GM12865 (cell line): ENCODE measurements at regions not wholly inside any gene's neighbourhood (a gene's known extent, or its start where the extent isn't known, plus 50 kb on each side); places are given as distances from the start of the nearest gene placed in this dataset.

Source experiments
- DNase-seq: peaks from one replicate; pipeline ENCODE4 v3.0.0; 2010; ENCODE audit warnings: low read depth
- H3K4me3 ChIP-seq: 2 replicates; pipeline ENCODE4 v1.5.1; 2011; ENCODE audit warnings: mild to moderate bottlenecking, low read depth, low read length, control low read depth
- CTCF ChIP-seq: IDR thresholded peaks from 2 replicates; pipeline ENCODE4 v1.5.1; 2011; ENCODE audit warnings: low read length, control low read depth, low read depth, inconsistent platforms; ENCODE audit not compliant: insufficient read depth; ENCODE audit errors: missing control alignments

DNA sequence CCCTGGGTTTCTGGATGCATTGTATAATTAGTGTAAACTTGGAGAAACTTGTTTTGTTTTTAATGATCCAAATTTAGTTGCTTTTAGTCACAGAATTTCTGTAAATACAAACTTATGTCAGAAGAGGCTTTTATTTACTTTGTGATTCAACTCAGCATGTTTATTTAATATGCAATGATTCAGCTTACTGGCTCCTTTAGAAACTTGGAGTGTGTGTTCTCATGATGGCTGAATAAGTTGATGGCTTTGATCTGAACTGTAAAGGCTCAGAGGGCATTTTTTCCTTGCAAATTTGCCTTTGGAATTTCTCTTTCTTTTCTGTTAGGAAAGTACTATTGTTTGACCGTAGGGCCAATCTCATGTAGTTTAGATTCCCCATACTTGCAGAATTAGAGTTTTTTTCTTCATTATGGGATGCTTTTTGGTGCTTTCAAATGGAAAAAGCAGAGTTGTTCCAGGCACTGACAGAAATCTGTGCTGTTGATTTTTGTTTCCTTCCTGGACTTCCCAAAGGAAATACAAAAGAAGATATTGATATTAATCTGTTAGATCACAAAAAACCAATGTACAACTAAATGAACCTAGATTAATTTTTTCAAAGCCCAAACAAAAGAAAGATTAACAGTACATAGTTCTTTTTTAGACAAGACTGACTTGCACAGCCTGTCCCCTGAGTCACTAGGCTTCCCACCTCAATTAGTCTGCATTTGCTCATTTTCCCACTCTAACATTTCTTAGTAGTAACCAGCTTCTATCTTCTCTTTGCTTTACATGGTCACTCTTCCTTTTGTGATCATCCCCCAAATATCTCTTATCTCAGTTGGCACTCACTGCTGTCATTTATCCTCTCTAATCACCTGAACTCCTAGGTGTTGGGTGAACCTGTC, 96.8 kb upstream of the AGR3 start:
- no peak for TF ChIP-seq CTCF
- DNase-seq, result no peak
- no peak overlapping the region for H3K4me3 ChIP-seq

- no peak for TF ChIP-seq CTCF
- no peak overlapping the region for H3K4me3 ChIP-seq
- no peak for DNase-seq
Measured at GRCh38 chr7:16980539-16980938, 98.8 kb upstream of the AGR3 start.

DNA sequence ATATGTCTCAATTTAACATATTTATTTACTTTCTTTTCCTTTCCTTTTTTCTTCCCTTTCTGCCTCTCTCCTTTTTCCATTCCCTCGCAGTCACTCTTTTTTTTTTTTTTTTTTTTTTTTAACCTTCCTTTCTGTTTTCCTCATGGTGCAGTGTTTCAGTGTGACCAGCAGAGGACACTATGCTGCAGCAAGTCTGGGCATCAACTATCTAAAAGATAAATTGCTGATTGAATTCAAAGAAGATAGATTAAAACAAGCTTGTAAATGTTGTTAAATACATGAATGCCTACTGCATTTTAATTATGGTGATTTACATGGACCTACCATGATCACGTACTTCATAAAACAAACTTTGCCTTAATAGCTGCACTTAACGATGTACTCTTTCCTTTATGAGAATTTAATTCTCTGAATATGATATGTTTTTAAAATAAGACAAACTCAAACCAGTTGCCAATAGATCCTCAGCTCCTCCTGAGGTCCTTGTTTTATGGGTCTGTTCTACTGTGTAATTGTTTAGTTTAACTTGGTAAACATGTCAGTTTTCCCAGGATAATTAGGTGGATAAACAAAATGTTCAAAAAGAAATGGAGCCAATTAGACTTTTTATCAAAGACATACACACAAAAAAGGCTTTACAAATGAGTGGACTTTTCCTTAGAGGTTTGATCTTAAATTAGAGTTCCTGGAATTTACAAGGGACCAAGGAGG, 101.0 kb upstream of the AGR3 start:
- peak; percentile 38 for DNase-seq
- H3K4me3 ChIP-seq, result no peak overlapping the region

DNA sequence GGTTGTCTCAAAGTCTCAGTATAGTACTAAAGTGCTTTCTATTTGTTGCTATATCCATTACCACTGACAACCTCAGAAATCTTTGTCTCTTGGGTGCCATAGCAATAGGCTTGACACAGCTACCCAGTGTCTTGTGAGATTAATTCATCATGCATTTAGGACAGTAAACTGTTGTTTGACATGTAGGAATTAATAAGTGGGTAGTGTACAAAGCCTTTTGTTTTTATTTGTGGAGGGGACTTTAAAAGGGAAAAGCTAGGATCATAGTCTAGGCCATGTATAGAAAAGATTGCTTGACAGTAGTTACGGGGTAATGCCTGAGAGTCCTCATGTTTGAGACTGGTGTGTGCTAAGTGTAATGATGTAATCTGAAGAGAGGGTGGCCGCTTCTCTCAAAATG, 102.6 kb upstream of the AGR3 start:
- no peak for TF ChIP-seq CTCF
- H3K4me3 ChIP-seq, result no peak overlapping the region
- DNase-seq, result no peak

More for the DNA sequence above, 101.0 kb upstream of the AGR3 start:
- TF ChIP-seq CTCF, result peak; percentile 89

- no peak overlapping the region for H3K4me3 ChIP-seq
- no peak for DNase-seq
- TF ChIP-seq CTCF, result no peak
Measured at GRCh38 chr7:16985621-16986020, 103.8 kb upstream of the AGR3 start.

DNA sequence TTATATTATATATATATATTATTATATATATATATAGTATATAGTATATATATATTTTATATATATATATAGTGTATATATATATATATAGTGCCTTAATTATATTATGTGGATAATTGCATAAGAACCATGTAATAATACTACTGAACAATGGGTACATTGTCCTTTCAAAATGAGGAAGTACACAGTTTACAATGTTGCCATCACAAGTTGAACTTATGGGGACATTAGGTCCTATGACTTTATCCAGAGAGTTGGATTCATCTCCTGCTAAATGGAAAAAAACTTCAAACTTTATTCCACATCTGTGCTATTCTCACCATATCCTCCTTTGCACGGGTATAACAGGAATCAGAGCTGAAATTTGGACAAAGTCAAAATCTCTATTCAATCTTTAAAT, 105.0 kb upstream of the AGR3 start:
- DNase-seq, result no peak
- H3K4me3 ChIP-seq, result no peak overlapping the region
- TF ChIP-seq CTCF, result no peak
